Stomach smooth muscle (tissue), 2 donors: ENCODE measurements at regions not wholly inside any gene's neighbourhood (a gene's known extent, or its start where the extent isn't known, plus 50 kb on each side); places are given as distances from the start of the nearest gene placed in this dataset.

ENCODE experiments used
- H3K27ac ChIP-seq: one replicate; pipeline ENCODE4 v1.7.0; 2013; ENCODE audit warnings: mild to moderate bottlenecking, low read length, inconsistent platforms
- H3K27me3 ChIP-seq, 2 donors: one replicate each; pipeline ENCODE4 v1.7.0; 2013; ENCODE audit warnings: low read length in 2 of 2; ENCODE audit not compliant: insufficient read depth in 2 of 2, control insufficient read depth in 1 of 2
- H3K36me3 ChIP-seq, 2 donors: one replicate each; pipeline ENCODE4 v1.7.0; 2013; ENCODE audit warnings: low read length in 2 of 2; ENCODE audit not compliant: control insufficient read depth in 2 of 2, insufficient read depth in 2 of 2
- H3K4me1 ChIP-seq: one replicate; pipeline ENCODE4 v1.7.0; 2013; ENCODE audit warnings: low read length; ENCODE audit not compliant: control insufficient read depth, insufficient read depth
- H3K4me3 ChIP-seq, 2 donors: one replicate each; pipeline ENCODE4 v1.7.0; 2013; ENCODE audit warnings: low read length in 2 of 2
- H3K9ac ChIP-seq, 2 donors: one replicate each; pipeline ENCODE4 v1.7.0; 2013; ENCODE audit warnings: low read length in 2 of 2, mild to moderate bottlenecking in 1 of 2
- H3K9me3 ChIP-seq, 2 donors: one replicate each; pipeline ENCODE4 v1.7.0; 2013; ENCODE audit warnings: low read length in 2 of 2; ENCODE audit not compliant: control insufficient read depth in 2 of 2
- donor health status: healthy.
- donor health status: Pancreatic carcinoma.

DNA sequence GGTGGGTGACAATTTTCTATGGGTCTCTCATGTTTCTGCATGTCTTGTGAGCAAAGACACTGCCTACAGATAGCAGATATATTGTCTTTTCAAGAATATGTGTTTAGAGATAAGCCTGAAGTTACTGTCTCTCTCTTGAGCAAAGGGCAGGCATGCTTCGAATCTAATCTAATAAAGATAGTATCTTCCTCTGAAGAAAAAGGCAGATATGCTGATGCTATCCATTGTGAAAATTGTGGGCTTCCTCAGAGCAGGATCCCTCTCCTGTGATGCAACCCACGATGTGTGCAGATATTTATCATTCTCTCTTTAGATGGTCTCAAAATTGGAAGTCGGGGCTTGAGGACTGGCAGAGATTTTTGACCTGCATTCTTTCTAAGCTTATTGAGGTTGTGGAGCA is 187.0 kb downstream of the DACT1 start:
- Histone ChIP-seq H3K9me3 (peaks cover 0 to 4% of the 10 kb centered on the region in 2 donors), H3K27me3 (no peaks in the 10 kb centered on the region), H3K4me1 (no peaks in the 10 kb centered on the region), H3K4me3 (no peak overlapping the region), H3K36me3 (no peaks in the 10 kb centered on the region), H3K9ac (no peak overlapping the region), H3K27ac (no peak overlapping the region)

DNA sequence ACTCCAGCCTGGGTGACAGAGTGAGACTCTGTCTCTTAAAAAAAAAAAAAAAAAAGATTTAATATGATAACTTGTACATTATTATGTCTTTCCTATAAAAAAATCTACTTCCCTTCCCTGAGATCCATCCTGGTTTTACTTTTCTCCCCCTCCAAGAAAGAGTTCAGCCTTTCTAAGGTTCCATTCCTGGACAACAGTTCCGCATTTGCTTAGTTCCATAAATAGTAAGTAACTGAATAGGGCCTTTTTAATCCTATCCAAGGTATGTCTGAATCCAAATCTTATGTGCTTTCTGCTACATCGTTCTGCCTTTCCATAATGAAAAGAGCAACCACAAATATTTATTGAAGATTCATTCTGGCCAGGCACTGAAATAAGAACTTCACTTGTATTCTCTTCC is 187.8 kb downstream of the DACT1 start:
- no peak overlapping the region for H3K27ac ChIP-seq

DNA sequence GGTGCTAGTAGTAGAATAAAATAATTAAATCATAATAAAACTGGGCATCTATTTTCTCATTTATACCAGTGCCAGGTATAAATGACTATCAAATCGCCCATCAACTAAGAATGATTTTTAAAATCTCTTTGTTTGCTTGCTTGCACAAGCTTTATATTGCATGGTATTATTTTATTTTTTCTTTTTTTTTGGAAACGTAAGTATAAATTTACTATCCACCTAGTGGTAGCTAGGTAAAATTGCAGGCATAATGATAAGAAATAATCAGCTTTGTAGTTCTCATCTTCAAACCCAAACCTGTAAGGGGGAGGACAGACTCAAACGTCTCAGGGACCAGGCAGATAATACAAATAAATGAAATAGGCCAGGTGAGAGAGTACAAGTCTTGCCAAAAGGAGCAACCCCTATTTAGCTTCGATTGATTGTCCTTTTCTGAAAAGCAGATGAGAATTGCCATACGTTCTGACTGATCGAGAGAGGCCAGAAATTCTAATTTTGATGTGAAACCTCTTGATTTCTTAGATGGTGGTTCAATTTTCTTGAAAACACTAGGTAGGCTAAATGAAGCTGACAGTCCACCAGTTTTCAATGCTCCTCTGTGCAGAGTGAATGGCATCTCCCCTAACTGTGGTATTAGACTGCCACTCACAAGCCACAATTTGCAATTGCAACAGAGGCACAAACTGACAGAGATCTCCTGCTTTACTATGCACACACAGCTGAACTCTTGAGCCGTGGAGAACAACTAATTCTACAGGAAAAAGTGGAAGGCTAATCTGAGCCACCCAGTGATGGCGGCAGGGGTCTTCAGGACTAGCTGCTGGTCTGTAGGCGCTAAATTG is 189.3 kb downstream of the DACT1 start:
- Histone ChIP-seq H3K9me3 (peaks cover 0 to 4% of the 10 kb centered on the region in 2 donors), H3K9ac (no peak overlapping the region), H3K4me3 (no peak overlapping the region), H3K4me1 (no peaks in the 10 kb centered on the region), H3K36me3 (no peaks in the 10 kb centered on the region), H3K27me3 (no peaks in the 10 kb centered on the region), H3K27ac (no peak overlapping the region)

More for the DNA sequence above, 187.8 kb downstream of the DACT1 start:
- Histone ChIP-seq H3K9me3 (peaks cover 0 to 4% of the 10 kb centered on the region in 2 donors), H3K4me1 (no peaks in the 10 kb centered on the region), H3K4me3 (no peak overlapping the region), H3K27me3 (no peaks in the 10 kb centered on the region), H3K9ac (no peak overlapping the region), H3K36me3 (no peaks in the 10 kb centered on the region)

DNA sequence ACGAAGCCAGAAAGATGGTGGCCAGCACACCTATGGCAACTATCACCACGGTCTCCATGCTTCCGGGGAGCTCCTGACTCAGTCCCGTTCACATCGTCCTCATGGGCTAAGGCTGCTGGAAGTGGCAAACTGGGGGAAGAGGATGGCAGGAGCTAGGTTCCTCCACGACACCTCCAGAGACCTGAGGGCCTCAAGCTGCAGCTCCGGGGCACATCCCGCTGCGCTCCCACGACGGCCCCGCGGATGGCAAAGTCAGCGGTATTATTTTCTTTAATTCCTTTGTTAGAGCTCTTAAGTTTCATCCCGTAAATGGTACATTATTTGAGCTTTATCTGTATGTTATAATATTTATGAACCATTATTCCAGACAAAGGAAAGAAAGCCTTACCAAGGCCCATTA is 190.5 kb downstream of the DACT1 start:
- Histone ChIP-seq H3K27me3 (no peaks in the 10 kb centered on the region), H3K9me3 (peaks cover 0 to 4% of the 10 kb centered on the region in 2 donors), H3K9ac (no peak overlapping the region), H3K36me3 (no peaks in the 10 kb centered on the region), H3K4me3 (no peak overlapping the region), H3K4me1 (no peaks in the 10 kb centered on the region), H3K27ac (no peak overlapping the region)

DNA sequence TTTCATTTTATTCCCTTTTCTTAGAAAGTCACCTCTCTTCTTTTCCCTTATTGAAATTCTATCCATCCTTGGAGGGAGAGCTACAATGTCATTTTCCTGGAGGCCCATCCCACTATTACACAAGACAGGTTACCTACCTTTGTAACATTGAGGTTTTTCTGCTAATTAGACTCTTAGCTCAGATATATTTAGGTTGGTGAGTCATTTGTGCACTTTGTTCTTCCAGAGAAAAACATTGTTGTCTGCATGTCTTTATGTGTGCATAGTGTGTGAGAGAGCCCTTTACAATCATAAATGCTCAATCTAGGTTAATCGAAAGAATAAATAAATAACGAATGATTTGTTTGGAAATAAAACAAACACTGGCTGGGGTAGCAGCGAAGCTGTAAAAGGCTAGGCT is 191.8 kb downstream of the DACT1 start:
- Histone ChIP-seq H3K9me3 (peaks cover 0 to 4% of the 10 kb centered on the region in 2 donors), H3K9ac (no peak overlapping the region), H3K27me3 (no peaks in the 10 kb centered on the region), H3K27ac (no peak overlapping the region), H3K4me3 (no peak overlapping the region), H3K36me3 (no peaks in the 10 kb centered on the region), H3K4me1 (no peaks in the 10 kb centered on the region)

DNA sequence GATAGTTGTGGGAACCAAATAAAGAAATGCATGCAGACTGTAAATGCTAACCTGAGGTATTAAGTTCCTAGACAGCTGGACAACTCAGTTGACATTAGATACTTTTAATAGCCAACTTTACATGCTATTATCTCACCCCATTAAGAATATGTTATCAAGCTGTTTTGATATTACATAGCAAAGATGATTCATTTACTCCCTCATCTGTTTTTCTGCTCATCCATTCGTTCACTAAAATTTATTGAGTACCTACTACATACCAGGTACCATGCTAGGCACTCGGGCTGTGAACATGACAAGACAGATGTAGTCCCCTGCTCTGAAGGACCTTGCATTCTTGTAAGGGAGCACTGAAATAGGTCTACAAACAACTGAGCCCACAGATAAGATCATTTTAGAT is 192.4 kb downstream of the DACT1 start:
- H3K36me3 ChIP-seq, result no peaks in the 10 kb centered on the region
- peaks cover 0 to 4% of the 10 kb centered on the region in 2 donors for H3K9me3 ChIP-seq
- H3K4me3 ChIP-seq, result no peak overlapping the region
- H3K27ac ChIP-seq, result no peak overlapping the region
- H3K4me1 ChIP-seq, result no peaks in the 10 kb centered on the region
- H3K9ac ChIP-seq, result no peak overlapping the region
- H3K27me3 ChIP-seq, result no peaks in the 10 kb centered on the region

DNA sequence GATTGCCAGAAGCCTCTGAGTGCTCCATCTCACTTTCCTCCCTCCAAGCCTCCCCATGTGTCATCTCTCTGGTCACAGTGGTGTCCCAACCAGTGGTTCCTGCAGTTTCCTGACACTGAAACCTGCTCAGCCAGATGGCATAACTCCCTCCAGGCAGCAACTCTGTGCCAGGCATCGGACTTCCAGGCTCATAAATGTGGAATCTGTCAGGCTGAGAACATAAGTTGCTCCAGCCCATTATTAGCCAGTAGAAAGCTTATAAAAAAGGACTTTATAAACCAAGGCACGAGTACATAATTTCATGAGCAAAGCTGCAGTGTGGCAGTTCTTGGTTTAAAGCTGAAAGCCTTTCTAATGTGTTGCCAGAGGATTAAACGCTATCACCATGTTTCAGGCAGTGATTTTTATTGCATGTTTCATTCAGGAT is 194.3 kb downstream of the DACT1 start:
- no peaks in the 10 kb centered on the region for H3K36me3 ChIP-seq
- no peaks in the 10 kb centered on the region for H3K27me3 ChIP-seq
- no peak overlapping the region for H3K9ac ChIP-seq
- H3K4me1 ChIP-seq, result no peaks in the 10 kb centered on the region
- peaks cover 0 to 4% of the 10 kb centered on the region in 2 donors for H3K9me3 ChIP-seq
- H3K4me3 ChIP-seq, result no peak overlapping the region
- no peak overlapping the region for H3K27ac ChIP-seq

DNA sequence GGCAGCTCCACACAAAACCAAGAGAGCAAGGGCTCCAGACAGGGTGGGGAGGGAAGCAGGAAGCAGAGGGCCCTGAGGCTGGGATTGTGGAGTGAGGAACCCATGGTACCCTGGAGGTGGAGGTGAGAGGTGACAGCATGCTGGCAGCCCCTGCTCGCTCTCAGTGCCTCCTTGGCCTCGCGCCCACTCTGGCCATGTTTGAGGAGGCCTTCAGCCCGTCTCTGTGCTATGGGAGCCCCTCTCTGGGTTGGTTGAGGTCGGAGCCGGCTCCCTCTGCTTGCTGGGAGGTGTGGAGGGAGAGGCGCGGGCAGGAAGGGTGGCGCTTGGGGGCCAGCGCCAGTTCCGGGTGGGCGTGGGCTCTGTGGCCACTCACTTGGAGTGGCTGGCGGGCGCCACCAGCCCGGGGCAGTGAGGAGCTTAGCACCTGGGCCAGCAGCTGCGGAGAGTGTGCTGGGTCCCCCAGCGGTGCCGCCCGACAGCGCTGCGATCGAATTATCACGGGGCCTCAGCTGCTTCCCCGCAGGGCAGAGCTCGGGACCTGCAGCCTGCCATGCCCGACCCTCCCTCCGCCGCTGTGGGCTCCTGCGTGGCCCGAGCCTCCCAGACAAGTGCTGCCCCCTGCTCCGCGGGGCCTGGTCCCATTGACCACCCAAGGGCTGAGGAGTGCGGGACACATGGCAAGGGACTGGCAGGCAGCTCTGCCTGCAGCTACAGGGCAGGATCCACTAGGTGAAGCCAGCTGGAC is 196.0 kb downstream of the DACT1 start:
- Histone ChIP-seq H3K9me3 (no peaks in the 10 kb centered on the region), H3K4me3 (no peak overlapping the region)

DNA sequence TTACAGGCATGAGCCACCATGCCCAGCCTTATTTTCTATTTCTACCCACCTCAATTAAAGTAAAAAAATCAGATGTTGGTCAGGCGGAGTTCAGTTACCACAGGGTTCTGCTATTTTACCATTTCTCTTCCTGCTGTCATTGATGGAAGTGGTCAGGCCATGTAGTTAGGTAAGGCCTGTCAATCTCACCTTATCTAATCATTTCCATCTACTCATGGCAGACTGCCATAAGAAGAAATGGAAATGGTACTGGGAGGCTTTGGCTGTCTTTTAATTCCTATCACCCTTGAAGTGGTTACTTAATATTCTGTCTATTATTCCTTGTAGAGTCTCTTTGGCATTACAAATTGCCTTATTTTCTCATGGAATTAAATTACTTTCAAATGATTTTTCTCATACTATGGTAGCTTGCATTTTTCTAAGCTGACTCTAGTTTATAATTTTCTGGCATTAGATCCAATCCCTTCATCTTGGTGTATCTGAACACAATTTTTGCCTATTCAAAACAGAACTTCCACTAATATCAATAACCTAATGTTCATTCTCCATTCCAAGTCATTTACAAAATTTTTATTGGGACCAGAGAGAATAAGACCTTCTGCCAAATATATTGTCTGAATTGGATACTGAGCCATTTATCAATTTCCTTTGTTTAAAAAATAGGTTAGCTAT is 198.7 kb downstream of the DACT1 start:
- no peak overlapping the region for H3K27ac ChIP-seq
- H3K4me1 ChIP-seq, result no peaks in the 10 kb centered on the region
- H3K9me3 ChIP-seq, result no peaks in the 10 kb centered on the region
- H3K36me3 ChIP-seq, result no peaks in the 10 kb centered on the region
- no peak overlapping the region for H3K9ac ChIP-seq
- no peak overlapping the region for H3K4me3 ChIP-seq
- H3K27me3 ChIP-seq, result no peaks in the 10 kb centered on the region

More for the DNA sequence above, 196.0 kb downstream of the DACT1 start:
- H3K9ac ChIP-seq, result no peak overlapping the region
- H3K27ac ChIP-seq, result no peak overlapping the region
- no peaks in the 10 kb centered on the region for H3K4me1 ChIP-seq
- no peaks in the 10 kb centered on the region for H3K36me3 ChIP-seq
- no peaks in the 10 kb centered on the region for H3K27me3 ChIP-seq

DNA sequence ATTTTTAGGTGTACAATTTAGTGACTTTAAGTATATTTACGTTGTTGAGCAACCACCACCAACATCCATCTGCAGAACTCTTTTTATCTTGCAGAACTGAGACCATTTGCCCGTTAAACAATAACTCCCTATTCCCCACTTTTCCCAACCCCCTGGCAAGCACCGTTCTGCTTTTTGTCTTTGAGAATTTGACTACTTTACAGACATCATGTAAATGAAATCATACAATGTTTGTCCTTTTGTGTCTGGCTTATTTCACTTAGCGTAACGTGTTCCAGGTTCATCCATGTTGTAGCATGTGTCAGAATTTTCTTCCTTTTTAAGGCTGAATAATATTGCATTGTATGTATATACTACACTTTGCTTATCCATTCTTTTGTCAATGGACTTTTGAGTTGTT is 201.5 kb downstream of the DACT1 start:
- no peak overlapping the region for H3K9ac ChIP-seq
- H3K4me3 ChIP-seq, result no peak overlapping the region
- H3K4me1 ChIP-seq, result no peaks in the 10 kb centered on the region
- H3K27ac ChIP-seq, result no peak overlapping the region
- no peaks in the 10 kb centered on the region for H3K36me3 ChIP-seq
- H3K27me3 ChIP-seq, result no peaks in the 10 kb centered on the region
- no peaks in the 10 kb centered on the region for H3K9me3 ChIP-seq
